ENCODE measurements at regions not wholly inside any gene's neighbourhood (a gene's known extent, or its start where the extent isn't known, plus 50 kb on each side); places are given as distances from the start of the nearest gene placed in this dataset.

- no peak overlapping the region for H3K27ac ChIP-seq (ENCODE audit: low read depth, low read length)
- no peaks in the 10 kb centered on the region for H3K9me2 ChIP-seq (replicated peaks; ENCODE audit: control insufficient read depth, low read length)
- no peaks in the 10 kb centered on the region for H3K36me3 ChIP-seq (ENCODE audit: control insufficient read depth, low read length)
- H3K27me3 ChIP-seq (ENCODE audit: control insufficient read depth, low read length): no peaks in the 10 kb centered on the region
- H3K79me2 ChIP-seq (ENCODE audit: control insufficient read depth, low read length): no peaks in the 10 kb centered on the region
- no peaks in the 10 kb centered on the region for H3K9me3 ChIP-seq (ENCODE audit: control insufficient read depth, insufficient read depth, low read length)
- H3K4me1 ChIP-seq (ENCODE audit: control insufficient read depth, low read length): no peaks in the 10 kb centered on the region
- H4K20me1 ChIP-seq (ENCODE audit: control insufficient read depth, insufficient read depth, low read depth, low read length): no peaks in the 10 kb centered on the region
- no peak overlapping the region for H3K4me2 ChIP-seq (ENCODE audit: low read length)
- TF ChIP-seq CTCF (IDR thresholded peaks at IDR 0.05; ENCODE audit: low read depth, low read length, poor library complexity, severe bottlenecking) (no peak), EZH2phosphoT487 (IDR thresholded peaks at IDR 0.05; ENCODE audit: borderline replicate concordance, low read length) (no peak)
- H3K4me3 ChIP-seq (ENCODE audit: low read length): no peak overlapping the region
- H3F3A ChIP-seq (ENCODE audit: control insufficient read depth, insufficient read depth): no peaks in the 10 kb centered on the region
These were observed 112.8 kb upstream of the BMP2 start for GRCh38 chr20:6654513-6655252.

GRCh38 chr20:6651561-6651960, 115.9 kb upstream of the BMP2 start:
- Histone ChIP-seq H3K4me3 (ENCODE audit: low read length) (no peak overlapping the region), H3K4me2 (ENCODE audit: low read length) (no peak overlapping the region), H3F3A (ENCODE audit: control insufficient read depth, insufficient read depth) (no peaks in the 10 kb centered on the region), H3K79me2 (ENCODE audit: control insufficient read depth, low read length) (no peaks in the 10 kb centered on the region), H3K36me3 (ENCODE audit: control insufficient read depth, low read length) (no peaks in the 10 kb centered on the region), H3K9me2 (replicated peaks; ENCODE audit: control insufficient read depth, low read length) (no peaks in the 10 kb centered on the region), H3K9me3 (ENCODE audit: control insufficient read depth, insufficient read depth, low read length) (no peaks in the 10 kb centered on the region), H3K4me1 (ENCODE audit: control insufficient read depth, low read length) (no peaks in the 10 kb centered on the region), H3K27me3 (ENCODE audit: control insufficient read depth, low read length) (no peaks in the 10 kb centered on the region), H3K27ac (ENCODE audit: low read depth, low read length) (no peak overlapping the region), H4K20me1 (ENCODE audit: control insufficient read depth, insufficient read depth, low read depth, low read length) (no peaks in the 10 kb centered on the region)
- no peak for TF ChIP-seq EZH2phosphoT487 (IDR thresholded peaks at IDR 0.05; ENCODE audit: borderline replicate concordance, low read length)
- no peak for TF ChIP-seq CTCF (IDR thresholded peaks at IDR 0.05; ENCODE audit: low read depth, low read length, poor library complexity, severe bottlenecking)

GRCh38 chr20:6651016-6651415, 116.5 kb upstream of the BMP2 start:
- no peak overlapping the region for H3K27ac ChIP-seq (ENCODE audit: low read depth, low read length)
- no peaks in the 10 kb centered on the region for H3F3A ChIP-seq (ENCODE audit: control insufficient read depth, insufficient read depth)

More at GRCh38 chr20:6651016-6651415, 116.5 kb upstream of the BMP2 start:
- Histone ChIP-seq H3K4me3 (ENCODE audit: low read length) (no peak overlapping the region), H3K4me2 (ENCODE audit: low read length) (no peak overlapping the region), H3K9me2 (replicated peaks; ENCODE audit: control insufficient read depth, low read length) (no peaks in the 10 kb centered on the region), H4K20me1 (ENCODE audit: control insufficient read depth, insufficient read depth, low read depth, low read length) (no peaks in the 10 kb centered on the region), H3K9me3 (ENCODE audit: control insufficient read depth, insufficient read depth, low read length) (no peaks in the 10 kb centered on the region), H3K36me3 (ENCODE audit: control insufficient read depth, low read length) (no peaks in the 10 kb centered on the region), H3K79me2 (ENCODE audit: control insufficient read depth, low read length) (no peaks in the 10 kb centered on the region), H3K27me3 (ENCODE audit: control insufficient read depth, low read length) (no peaks in the 10 kb centered on the region), H3K4me1 (ENCODE audit: control insufficient read depth, low read length) (no peaks in the 10 kb centered on the region)
- no peak for TF ChIP-seq CTCF (IDR thresholded peaks at IDR 0.05; ENCODE audit: low read depth, low read length, poor library complexity, severe bottlenecking)
- no peak for TF ChIP-seq EZH2phosphoT487 (IDR thresholded peaks at IDR 0.05; ENCODE audit: borderline replicate concordance, low read length)
